Activated naive CD4-positive, alpha-beta T cell treated with anti-CD3 and anti-CD28 coated beads, Interleukin-2, amount 50 U/mL, for 72 hours (primary cell): ENCODE measurements at regions not wholly inside any gene's neighbourhood (a gene's known extent, or its start where the extent isn't known, plus 50 kb on each side); places are given as distances from the start of the nearest gene placed in this dataset.
A peak's percentile ranks its signal among the peaks of the same experiment; 100 is the strongest.

Experiments used
- ATAC-seq, 2 donors: fragments of 150-1000 bp; cut with Tn5 transposase; 2 replicates each; pipeline ENCODE4 v1.10.0; 2021; ENCODE audit warnings: mild to moderate bottlenecking in 2 of 2, moderate library complexity in 2 of 2
- DNase-seq, 2 donors: peaks; one replicate each; pipeline ENCODE4 v3.0.0; 2021 to 2022; ENCODE audit warnings: low spot score in 2 of 2
- H3K27ac Mint-ChIP-seq, 2 donors: one replicate each; pipeline ENCODE4 v1.8.0; 2022; ENCODE audit warnings: mild to moderate bottlenecking in 2 of 2, mixed read lengths in 2 of 2
- H3K36me3 Mint-ChIP-seq, 2 donors: one replicate each; pipeline ENCODE4 v1.8.0; 2022; ENCODE audit warnings: mixed read lengths in 2 of 2
- H3K9me3 Mint-ChIP-seq, 2 donors: one replicate each; pipeline ENCODE4 v1.8.0; 2022; ENCODE audit warnings: mixed read lengths in 2 of 2

- Mint-ChIP-seq H3K27ac (no peak overlapping the region), H3K36me3 (no peaks in the 10 kb centered on the region), H3K9me3 (no peaks in the 10 kb centered on the region)
- ATAC-seq (no peak), DNase-seq (no peak)
Observed at GRCh38 chr17:68662037-68662432, 60.9 kb upstream of the FAM20A start.

DNA sequence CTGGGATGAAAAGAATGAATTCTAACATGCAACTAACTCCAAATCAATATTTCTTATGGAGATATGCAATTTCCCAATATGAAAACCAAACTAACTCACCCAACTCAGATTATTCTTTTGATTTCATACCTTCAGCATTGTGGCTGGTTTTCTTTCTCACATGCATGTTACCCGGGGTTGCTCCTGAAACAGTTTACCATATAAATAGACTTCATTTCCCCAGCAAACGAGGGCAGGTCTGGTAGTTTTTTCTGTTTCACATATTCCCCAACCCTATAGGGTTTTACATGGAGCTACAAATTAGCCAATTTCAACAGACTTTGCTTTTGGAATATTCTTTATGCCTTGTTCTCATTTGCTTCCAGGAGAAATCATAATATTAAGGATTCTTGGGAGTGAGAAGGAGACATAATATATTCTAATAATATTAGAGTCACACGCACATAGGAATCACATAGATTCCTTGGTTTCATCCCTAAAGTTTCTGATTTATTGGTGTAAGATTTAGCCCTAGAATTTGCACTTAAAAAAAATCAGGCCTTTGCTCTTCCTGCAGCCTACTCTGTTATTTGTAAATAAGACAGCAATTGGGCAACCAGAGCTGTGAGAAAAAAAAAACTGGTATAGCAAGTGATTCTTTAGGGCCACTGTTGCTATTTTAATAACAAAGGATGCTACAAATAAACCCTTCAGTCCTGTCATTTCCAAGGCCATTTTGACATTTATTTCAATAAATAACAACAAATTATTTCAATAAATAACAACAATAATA lies 60.3 kb upstream of the FAM20A start:
- DNase-seq (no peak), ATAC-seq (no peak)
- Mint-ChIP-seq H3K27ac (no peak overlapping the region), H3K36me3 (no peaks in the 10 kb centered on the region), H3K9me3 (no peaks in the 10 kb centered on the region)

DNA sequence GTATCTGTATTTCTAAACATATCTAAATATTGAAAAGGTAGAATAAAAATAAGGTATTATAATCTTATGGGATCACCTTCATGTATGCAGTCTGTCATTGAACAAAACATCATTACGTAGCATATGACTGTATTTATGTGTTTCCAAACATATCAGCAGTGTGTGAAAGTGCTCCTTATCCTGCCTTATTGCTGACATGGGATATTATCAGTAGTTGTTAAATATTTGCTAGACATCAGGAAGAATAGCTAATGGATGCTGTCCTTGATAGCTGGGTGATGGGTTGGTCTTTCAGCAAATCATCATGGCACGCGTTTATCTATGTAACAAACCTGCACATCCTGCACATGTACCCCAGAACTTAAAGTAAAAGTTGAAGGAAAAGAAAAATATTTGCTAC lies 59.1 kb upstream of the FAM20A start:
- H3K9me3 Mint-ChIP-seq: no peaks in the 10 kb centered on the region
- no peak overlapping the region for H3K27ac Mint-ChIP-seq
- H3K36me3 Mint-ChIP-seq: no peaks in the 10 kb centered on the region
- DNase-seq: no peak
- no peak for ATAC-seq

DNA sequence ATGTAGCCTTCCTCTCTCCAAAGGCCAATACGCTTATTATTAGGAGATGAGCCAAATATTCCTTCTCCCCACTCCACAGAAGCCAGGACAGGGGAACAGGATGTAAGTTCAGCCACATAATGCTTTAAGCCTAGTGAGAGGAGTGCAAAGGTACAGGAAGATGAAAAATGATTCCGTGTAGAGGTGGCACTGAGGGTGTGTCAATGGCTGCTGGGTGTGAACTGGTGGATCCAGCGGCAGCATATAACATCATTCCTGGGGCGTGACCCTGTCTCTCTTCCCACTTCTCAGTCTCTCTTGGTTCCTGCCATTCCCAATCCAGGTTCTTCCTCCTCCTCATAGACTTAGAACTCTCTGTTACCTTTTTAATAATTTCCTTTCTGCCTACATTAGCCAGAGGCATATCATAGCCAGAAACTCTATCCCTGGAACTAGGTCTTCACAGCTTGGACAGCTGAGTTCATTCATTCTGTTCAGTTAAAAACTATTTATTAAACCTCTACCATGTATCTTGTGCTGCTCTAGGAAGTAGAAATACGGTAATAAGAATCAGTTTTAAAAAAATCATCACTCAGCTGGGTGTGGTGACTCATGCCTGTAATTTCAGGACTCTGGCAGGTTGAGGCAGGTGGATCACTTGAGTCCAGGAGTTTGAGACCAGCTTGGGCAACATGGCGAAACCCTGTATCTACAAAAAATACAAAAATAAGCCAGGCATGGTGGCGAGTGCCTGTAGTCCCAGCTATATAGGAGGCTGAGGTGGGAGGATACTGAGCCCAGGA lies 58.0 kb upstream of the FAM20A start:
- Mint-ChIP-seq H3K27ac (peak overlapping the region in 1 of 2 donors; percentile 5), H3K9me3 (no peaks in the 10 kb centered on the region), H3K36me3 (no peaks in the 10 kb centered on the region)
- DNase-seq (no peak), ATAC-seq (no peak)

- Mint-ChIP-seq H3K9me3 (no peaks in the 10 kb centered on the region), H3K27ac (no peak overlapping the region), H3K36me3 (no peaks in the 10 kb centered on the region)
- ATAC-seq (no peak), DNase-seq (no peak)
Observed at GRCh38 chr17:68657576-68657975, 56.4 kb upstream of the FAM20A start.

DNA sequence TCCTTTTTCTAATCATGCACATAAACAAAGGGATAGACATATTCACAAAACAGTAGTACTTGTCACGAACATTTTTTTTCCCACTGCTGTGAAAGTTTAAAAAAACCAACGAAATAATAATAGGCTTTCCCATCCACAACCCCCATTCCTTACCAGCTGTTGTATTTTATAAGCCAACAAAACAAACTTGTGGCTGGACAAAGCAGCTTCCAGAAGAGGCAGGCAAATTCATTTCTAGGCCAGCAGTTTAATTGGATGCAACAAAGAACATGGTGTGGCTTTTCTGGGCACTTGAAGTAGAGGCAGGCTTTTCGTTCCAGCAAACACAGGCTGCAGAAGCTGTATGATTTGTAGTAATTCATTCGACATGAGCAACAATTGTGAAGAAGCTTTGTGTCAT lies 56.0 kb upstream of the FAM20A start:
- Mint-ChIP-seq H3K27ac (no peak overlapping the region), H3K36me3 (no peaks in the 10 kb centered on the region), H3K9me3 (no peaks in the 10 kb centered on the region)
- DNase-seq (no peak), ATAC-seq (no peak)

DNA sequence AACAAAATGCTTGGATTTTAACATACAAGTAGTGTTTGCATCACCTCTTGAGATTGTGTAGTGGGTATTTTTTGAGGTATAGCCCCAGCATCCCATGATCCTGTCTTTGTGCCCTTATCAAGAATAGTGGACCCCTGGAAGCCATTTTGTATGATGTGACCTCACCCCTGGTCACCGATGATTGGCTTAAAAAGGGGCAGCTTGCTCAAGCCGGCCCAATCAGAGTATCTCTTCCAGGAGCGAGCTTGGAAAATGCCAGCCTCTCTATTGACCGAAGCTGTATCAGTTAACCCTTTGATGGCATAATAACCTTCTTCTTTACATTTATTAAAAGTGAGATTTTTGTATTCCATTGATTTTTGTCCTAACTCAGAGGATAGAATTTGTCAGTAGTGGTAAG lies 55.5 kb upstream of the FAM20A start:
- no peaks in the 10 kb centered on the region for H3K9me3 Mint-ChIP-seq
- no peak for ATAC-seq
- DNase-seq: no peak
- no peaks in the 10 kb centered on the region for H3K36me3 Mint-ChIP-seq
- H3K27ac Mint-ChIP-seq: no peak overlapping the region
